WTC11 (cell line): ENCODE measurements at regions not wholly inside any gene's neighbourhood (a gene's known extent, or its start where the extent isn't known, plus 50 kb on each side); places are given as distances from the start of the nearest gene placed in this dataset.

Source experiments
- ATAC-seq: fragments of 200-7000 bp; cut with Tn5 transposase; 2 replicates; pipeline ENCODE4 v1.10.0; 2021; ENCODE audit warnings: mild to moderate bottlenecking, moderate library complexity
- CTCF ChIA-PET: fragments of 300-600 bp; sonication (Branson Sonifier 250); formaldehyde crosslinking; loops from one replicate; lab custom pipeline; 2021; ENCODE audit warnings: antibody characterized with exemption; lab: Charles Lee
- POLR2A ChIA-PET: fragments of 350-600 bp; sonication (Branson Sonifier 250); formaldehyde crosslinking; loops from one replicate; lab custom pipeline; 2021; ENCODE audit warnings: antibody characterized with exemption; lab: Charles Lee
- DNase-seq: peaks from one replicate; pipeline ENCODE4 v3.0.0; 2021; ENCODE audit warnings: low spot score
- H3K27ac Mint-ChIP-seq: 2 replicates; pipeline ENCODE4 v1.8.0; 2021; ENCODE audit warnings: mixed read lengths
- H3K27me3 Mint-ChIP-seq: 2 replicates; pipeline ENCODE4 v1.8.0; 2021; ENCODE audit warnings: low read depth, mild to moderate bottlenecking, moderate library complexity, mixed read lengths
- H3K36me3 Mint-ChIP-seq: 2 replicates; pipeline ENCODE4 v1.8.0; 2021; ENCODE audit warnings: mixed read lengths
- H3K4me1 Mint-ChIP-seq: 2 replicates; pipeline ENCODE4 v1.8.0; 2022; ENCODE audit warnings: mixed read lengths
- H3K4me3 Mint-ChIP-seq: 2 replicates; pipeline ENCODE4 v1.8.0; 2021; ENCODE audit warnings: mild to moderate bottlenecking, moderate library complexity, mixed read lengths
- H3K9me3 Mint-ChIP-seq: 2 replicates; pipeline ENCODE4 v1.8.0; 2021; ENCODE audit warnings: mixed read lengths
- ARID4B ChIP-seq: sonication (generic); formaldehyde crosslinking; IDR thresholded peaks from 2 replicates; pipeline ENCODE4 v1.8.0; 2023; ENCODE audit warnings: missing genetic modification reagents, mild to moderate bottlenecking, borderline replicate concordance
- CBFB ChIP-seq: sonication (generic); formaldehyde crosslinking; IDR thresholded peaks from 2 replicates; pipeline ENCODE4 v1.8.1; 2022; ENCODE audit warnings: mild to moderate bottlenecking, low read depth, missing genetic modification reagents
- EMX1 ChIP-seq: fragments of 250-450 bp; sonication (Bioruptor Pico); IDR thresholded peaks from 2 replicates; pipeline ENCODE4 v1.8.0; 2021; ENCODE audit warnings: mild to moderate bottlenecking
- GTF2I ChIP-seq: fragments of 250-450 bp; sonication (Bioruptor Pico); conservative IDR thresholded peaks from 2 replicates; pipeline ENCODE4 v1.4.0; 2021; ENCODE audit warnings: mild to moderate bottlenecking
- HMGA2 ChIP-seq: fragments of 250-450 bp; sonication (Bioruptor Pico); IDR thresholded peaks from 2 replicates; pipeline ENCODE4 v1.4.0; 2021; ENCODE audit warnings: mild to moderate bottlenecking, moderate library complexity
- KAT7 ChIP-seq: sonication (generic); formaldehyde crosslinking; IDR thresholded peaks from 2 replicates; pipeline ENCODE4 v1.8.1; 2023; ENCODE audit warnings: missing genetic modification reagents, mild to moderate bottlenecking, borderline replicate concordance
- MLX ChIP-seq: sonication (generic); formaldehyde crosslinking; IDR thresholded peaks from 2 replicates; pipeline ENCODE4 v1.8.1; 2023; ENCODE audit warnings: mild to moderate bottlenecking, missing genetic modification reagents, moderate library complexity
- NR2C2 ChIP-seq: sonication (generic); formaldehyde crosslinking; IDR thresholded peaks from 2 replicates; pipeline ENCODE4 v1.8.0; 2022; ENCODE audit warnings: mild to moderate bottlenecking, missing genetic modification reagents
- PREB ChIP-seq: sonication (generic); formaldehyde crosslinking; IDR thresholded peaks from 2 replicates; pipeline ENCODE4 v1.8.1; 2022; ENCODE audit warnings: mild to moderate bottlenecking, missing genetic modification reagents, moderate library complexity, borderline replicate concordance
- RELA ChIP-seq: sonication (generic); formaldehyde crosslinking; IDR thresholded peaks from 2 replicates; pipeline ENCODE4 v1.8.1; 2022; ENCODE audit warnings: missing genetic modification reagents, mild to moderate bottlenecking, borderline replicate concordance
- SMAD4 ChIP-seq: sonication (generic); formaldehyde crosslinking; IDR thresholded peaks from 2 replicates; pipeline ENCODE4 v1.8.0; 2022; ENCODE audit warnings: mild to moderate bottlenecking, missing genetic modification reagents
- SOX15 ChIP-seq: fragments of 250-450 bp; sonication (Bioruptor Pico); IDR thresholded peaks from 2 replicates; pipeline ENCODE4 v1.9.0; 2021; ENCODE audit warnings: mild to moderate bottlenecking
- TP53 ChIP-seq: sonication (generic); formaldehyde crosslinking; IDR thresholded peaks from 2 replicates; pipeline ENCODE4 v1.8.1; 2023; ENCODE audit warnings: mild to moderate bottlenecking, missing genetic modification reagents
- ZMAT4 ChIP-seq: fragments of 250-450 bp; sonication (Bioruptor Pico); IDR thresholded peaks from 2 replicates; pipeline ENCODE4 v1.9.0; 2021; ENCODE audit warnings: mild to moderate bottlenecking
- ZNF121 ChIP-seq: sonication (generic); formaldehyde crosslinking; IDR thresholded peaks from 2 replicates; pipeline ENCODE4 v1.8.0; 2023; ENCODE audit warnings: missing genetic modification reagents
- TF ChIP-seq, protein P1 (sequence below): sonication (generic); formaldehyde crosslinking; IDR thresholded peaks from 2 replicates; pipeline ENCODE4 v1.8.0; 2022; ENCODE audit warnings: mild to moderate bottlenecking, missing genetic modification reagents
- TF ChIP-seq, protein P2 (sequence below): sonication (generic); formaldehyde crosslinking; IDR thresholded peaks from 2 replicates; pipeline ENCODE4 v1.8.1; 2022; ENCODE audit warnings: missing genetic modification reagents, borderline replicate concordance

- CTCF ChIA-PET = interaction anchor here (0.6 kb wide), 1 partner anchor 36 kb away, joined by 3 read pairs; no protein-coding TSS in a partner anchor
- no peaks in the 10 kb centered on the region for H3K27me3 Mint-ChIP-seq
- H3K9me3 Mint-ChIP-seq = peaks cover 25% of the 10 kb centered on the region
- H3K27ac Mint-ChIP-seq = no peak overlapping the region
- H3K4me1 Mint-ChIP-seq = peaks cover 10% of the 10 kb centered on the region
- POLR2A ChIA-PET = no interaction called here
- TF ChIP-seq NR2C2 (CRISPR knock-in tag) (no peak), PREB (no peak), HMGA2 (CRISPR knock-in tag) (no peak), TP53 (CRISPR knock-in tag) (no peak), ZNF121 (CRISPR knock-in tag) (no peak), CBFB (CRISPR knock-in tag) (no peak), ZMAT4 (CRISPR knock-in tag) (no peak), RELA (CRISPR knock-in tag) (no peak), MLX (CRISPR knock-in tag) (no peak), KAT7 (CRISPR knock-in tag) (no peak), ARID4B (CRISPR knock-in tag) (no peak), EMX1 (CRISPR knock-in tag) (no peak), GTF2I (CRISPR knock-in tag) (no peak), SMAD4 (CRISPR knock-in tag) (no peak)
- TF ChIP-seq, protein P1, sequence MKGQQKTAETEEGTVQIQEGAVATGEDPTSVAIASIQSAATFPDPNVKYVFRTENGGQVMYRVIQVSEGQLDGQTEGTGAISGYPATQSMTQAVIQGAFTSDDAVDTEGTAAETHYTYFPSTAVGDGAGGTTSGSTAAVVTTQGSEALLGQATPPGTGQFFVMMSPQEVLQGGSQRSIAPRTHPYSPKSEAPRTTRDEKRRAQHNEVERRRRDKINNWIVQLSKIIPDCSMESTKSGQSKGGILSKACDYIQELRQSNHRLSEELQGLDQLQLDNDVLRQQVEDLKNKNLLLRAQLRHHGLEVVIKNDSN = no peak
- TF ChIP-seq, protein P2, sequence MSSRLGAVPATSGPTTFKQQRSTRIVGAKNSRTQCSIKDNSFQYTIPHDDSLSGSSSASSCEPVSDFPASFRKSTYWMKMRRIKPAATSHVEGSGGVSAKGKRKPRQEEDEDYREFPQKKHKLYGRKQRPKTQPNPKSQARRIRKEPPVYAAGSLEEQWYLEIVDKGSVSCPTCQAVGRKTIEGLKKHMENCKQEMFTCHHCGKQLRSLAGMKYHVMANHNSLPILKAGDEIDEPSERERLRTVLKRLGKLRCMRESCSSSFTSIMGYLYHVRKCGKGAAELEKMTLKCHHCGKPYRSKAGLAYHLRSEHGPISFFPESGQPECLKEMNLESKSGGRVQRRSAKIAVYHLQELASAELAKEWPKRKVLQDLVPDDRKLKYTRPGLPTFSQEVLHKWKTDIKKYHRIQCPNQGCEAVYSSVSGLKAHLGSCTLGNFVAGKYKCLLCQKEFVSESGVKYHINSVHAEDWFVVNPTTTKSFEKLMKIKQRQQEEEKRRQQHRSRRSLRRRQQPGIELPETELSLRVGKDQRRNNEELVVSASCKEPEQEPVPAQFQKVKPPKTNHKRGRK = no peak
- DNase-seq = no peak
- no peak overlapping the region for H3K4me3 Mint-ChIP-seq
- H3K36me3 Mint-ChIP-seq = peaks cover 9% of the 10 kb centered on the region
- ATAC-seq = no peak
These were observed 277.0 kb upstream of the NRP1 start for GRCh38 chr10:33611423-33611822.

DNA sequence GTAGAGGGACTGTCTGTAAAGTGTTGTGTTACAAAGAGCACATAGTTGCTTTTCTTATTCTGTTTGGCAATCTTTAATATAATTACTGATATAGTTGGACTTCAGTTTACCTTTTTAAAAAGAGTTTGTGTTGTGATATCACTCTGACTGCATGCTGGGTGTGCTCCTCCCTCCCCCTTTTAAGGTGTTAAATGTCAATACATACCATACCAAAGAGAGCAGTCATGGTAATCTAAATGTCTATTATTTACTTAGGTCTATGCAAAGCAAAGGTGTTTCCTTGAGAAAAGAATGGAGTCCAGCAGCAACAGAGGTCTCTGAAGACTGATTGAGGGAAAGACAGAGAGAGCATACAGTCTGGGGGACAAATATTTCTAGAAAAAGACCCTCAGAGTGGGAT, 275.1 kb upstream of the NRP1 start:
- Mint-ChIP-seq H3K36me3 (peaks cover 9% of the 10 kb centered on the region), H3K9me3 (peaks cover 25% of the 10 kb centered on the region), H3K27ac (no peak overlapping the region), H3K27me3 (no peaks in the 10 kb centered on the region), H3K4me3 (no peak overlapping the region), H3K4me1 (peaks cover 10% of the 10 kb centered on the region)
- DNase-seq (no peak), ATAC-seq (no peak; the same call in 1 of the 2 replicates)
- CTCF ChIA-PET = no interaction called here
- POLR2A ChIA-PET = no interaction called here
- no peak for TF ChIP-seq SOX15 (CRISPR knock-in tag)
